HG02840 (cell line): ENCODE measurements at regions not wholly inside any gene's neighbourhood (a gene's known extent, or its start where the extent isn't known, plus 50 kb on each side); places are given as distances from the start of the nearest gene placed in this dataset.

ENCODE experiments used
- ATAC-seq: cut with Tn5 transposase; IDR thresholded peaks from one replicate; pipeline ENCODE4 v1.9.1; 2021; ENCODE audit warnings: mild to moderate bottlenecking, moderate library complexity, moderate number of reproducible peaks; ENCODE audit not compliant: unreplicated experiment, low FRiP score

- ATAC-seq, result no peak
Observed at GRCh38 chr6:16871047-16871446, 109.8 kb upstream of the ATXN1 start.

- ATAC-seq, result no peak
Observed at GRCh38 chr6:16868968-16869367, 107.7 kb upstream of the ATXN1 start.

GRCh38 chr6:16857969-16858592 is 96.8 kb upstream of the ATXN1 start:
- ATAC-seq, result no peak

- no peak for ATAC-seq
Observed at GRCh38 chr6:16855460-16855859, 94.2 kb upstream of the ATXN1 start.

- ATAC-seq, result no peak
Observed at GRCh38 chr6:16854986-16855385, 93.7 kb upstream of the ATXN1 start.

GRCh38 chr6:16852671-16853070 is 91.4 kb upstream of the ATXN1 start:
- ATAC-seq, result no peak

GRCh38 chr6:16851758-16852157 is 90.5 kb upstream of the ATXN1 start:
- no peak for ATAC-seq

GRCh38 chr6:16851044-16851540 is 89.8 kb upstream of the ATXN1 start:
- ATAC-seq, result no peak

- no peak for ATAC-seq
Observed at GRCh38 chr6:16850681-16851026, 89.4 kb upstream of the ATXN1 start.

- no peak for ATAC-seq
Observed at GRCh38 chr6:16849988-16850680, 88.9 kb upstream of the ATXN1 start.

- no peak for ATAC-seq
Observed at GRCh38 chr6:16849280-16849987, 88.2 kb upstream of the ATXN1 start.

GRCh38 chr6:16846399-16846778 is 85.1 kb upstream of the ATXN1 start:
- ATAC-seq, result no peak

GRCh38 chr6:16844183-16844582 is 82.9 kb upstream of the ATXN1 start:
- no peak for ATAC-seq

- no peak for ATAC-seq
Observed at GRCh38 chr6:16842676-16843075, 81.4 kb upstream of the ATXN1 start.

- no peak for ATAC-seq
Observed at GRCh38 chr6:16841241-16841640, 80.0 kb upstream of the ATXN1 start.

GRCh38 chr6:16840725-16841124 is 79.5 kb upstream of the ATXN1 start:
- no peak for ATAC-seq

GRCh38 chr6:16840291-16840690 is 79.0 kb upstream of the ATXN1 start:
- ATAC-seq, result no peak

GRCh38 chr6:16839631-16840179 is 78.4 kb upstream of the ATXN1 start:
- no peak for ATAC-seq

- ATAC-seq, result no peak
Observed at GRCh38 chr6:16837217-16837972, 76.1 kb upstream of the ATXN1 start.

GRCh38 chr6:16836144-16836981 is 75.1 kb upstream of the ATXN1 start:
- ATAC-seq, result no peak
